Mesendoderm (in vitro differentiated cells): ENCODE measurements at regions not wholly inside any gene's neighbourhood (a gene's known extent, or its start where the extent isn't known, plus 50 kb on each side); places are given as distances from the start of the nearest gene placed in this dataset.

Source experiments
- DNase-seq: peaks from one replicate; pipeline ENCODE4 v3.0.0; 2013
- H2AK5ac ChIP-seq: 2 replicates; pipeline ENCODE4 v1.6.1; 2013; ENCODE audit warnings: low read length, inconsistent platforms
- H2BK120ac ChIP-seq: 2 replicates; pipeline ENCODE4 v1.6.1; 2013; ENCODE audit warnings: low read depth, mild to moderate bottlenecking, low read length, moderate library complexity, mixed read lengths
- H2BK15ac ChIP-seq: replicated peaks from 2 replicates; pipeline ENCODE4 v1.6.1; 2013; ENCODE audit warnings: low read depth, mild to moderate bottlenecking, moderate library complexity
- H2BK5ac ChIP-seq: 2 replicates; pipeline ENCODE4 v1.6.1; 2013; ENCODE audit warnings: low read length, inconsistent platforms
- H3K18ac ChIP-seq: 2 replicates; pipeline ENCODE4 v1.6.1; 2013; ENCODE audit warnings: mild to moderate bottlenecking, low read length, mixed read lengths
- H3K23ac ChIP-seq: one replicate; pipeline ENCODE4 v1.6.1; 2013; ENCODE audit warnings: low read length
- H3K27ac ChIP-seq: 2 replicates; pipeline ENCODE4 v1.5.1; 2013; ENCODE audit warnings: low read depth, mild to moderate bottlenecking, inconsistent platforms, low read length, moderate library complexity
- H3K27me3 ChIP-seq: 2 replicates; pipeline ENCODE4 v1.6.1; 2013; ENCODE audit warnings: low read length, control low read depth, mild to moderate bottlenecking, inconsistent platforms; ENCODE audit not compliant: insufficient read depth, poor library complexity
- H3K36me3 ChIP-seq: 2 replicates; pipeline ENCODE4 v1.6.1; 2013; ENCODE audit warnings: low read length, inconsistent platforms; ENCODE audit not compliant: control insufficient read depth, insufficient read depth
- H3K4ac ChIP-seq: one replicate; pipeline ENCODE4 v1.6.1; 2013; ENCODE audit warnings: low read depth, mild to moderate bottlenecking, low read length, moderate library complexity
- H3K4me1 ChIP-seq: 2 replicates; pipeline ENCODE4 v1.6.1; 2013; ENCODE audit warnings: low read depth, low read length, inconsistent platforms; ENCODE audit not compliant: control insufficient read depth
- H3K4me2 ChIP-seq: 2 replicates; pipeline ENCODE4 v1.6.1; 2013; ENCODE audit warnings: low read length
- H3K4me3 ChIP-seq: 2 replicates; pipeline ENCODE4 v1.5.1; 2013; ENCODE audit warnings: mild to moderate bottlenecking, low read length
- H3K56ac ChIP-seq: one replicate; pipeline ENCODE4 v1.6.1; 2013; ENCODE audit warnings: low read length
- H3K79me1 ChIP-seq: 2 replicates; pipeline ENCODE4 v1.6.1; 2013; ENCODE audit warnings: low read length, inconsistent platforms
- H3K79me2 ChIP-seq: 2 replicates; pipeline ENCODE4 v1.6.1; 2013; ENCODE audit warnings: mild to moderate bottlenecking, low read length; ENCODE audit not compliant: control insufficient read depth, insufficient read depth
- H3K9ac ChIP-seq: 2 replicates; pipeline ENCODE4 v1.6.1; 2013; ENCODE audit warnings: low read length, inconsistent platforms
- H4K5ac ChIP-seq: one replicate; pipeline ENCODE4 v1.6.1; 2013; ENCODE audit warnings: low read length
- H4K8ac ChIP-seq: one replicate; pipeline ENCODE4 v1.6.1; 2013; ENCODE audit warnings: low read depth, mild to moderate bottlenecking, control low read depth, low read length, moderate library complexity
- WGBS: extraction: QIAGEN DNeasy Blood & Tissue Kit; methylation state at CpG from one replicate; pipeline ENCODE4 v1.1.7; 2013; ENCODE audit warnings: low lambda C conversion rate, missing lambda C conversion rate; ENCODE audit not compliant: insufficient coverage; ENCODE audit errors: extremely low coverage; 5-methylcytosine and 5-hydroxymethylcytosine counted together

DNA sequence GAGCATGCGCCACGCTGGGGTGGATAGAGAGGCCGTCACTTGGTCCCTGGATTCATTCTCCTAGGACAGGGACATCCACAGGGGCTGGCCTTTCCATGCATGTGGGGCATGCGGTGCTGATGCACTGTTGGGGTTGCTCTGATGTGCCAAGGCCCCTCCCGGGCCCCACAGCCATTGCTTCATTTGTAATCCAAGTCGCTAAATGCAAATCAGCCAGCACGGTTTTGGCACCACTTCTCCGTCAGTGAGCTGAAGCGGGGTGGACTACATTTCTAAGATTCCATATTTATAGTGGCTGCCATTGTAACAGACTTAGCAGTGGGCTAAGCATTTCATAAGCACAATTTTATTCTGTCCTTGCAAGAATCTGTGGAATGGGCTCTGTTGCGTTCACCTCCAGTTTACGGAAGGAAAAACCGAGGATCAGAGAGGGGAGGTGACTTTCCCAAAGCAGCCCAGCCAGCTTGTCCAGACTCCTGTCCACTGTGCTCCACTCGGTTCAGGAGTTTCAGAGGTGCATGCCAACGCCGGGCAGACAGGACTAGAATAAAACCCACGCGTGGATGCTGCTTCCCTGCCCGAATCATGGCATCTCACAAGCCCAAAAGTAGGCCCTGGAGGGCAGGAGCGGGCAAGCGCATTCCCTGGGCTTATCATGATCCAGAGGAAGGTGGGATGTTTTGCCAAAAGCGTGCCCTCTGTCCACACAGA lies 102.6 kb upstream of the COL5A1 start:
- Histone ChIP-seq H3K36me3 (no peaks in the 10 kb centered on the region), H2BK15ac (no peak overlapping the region), H3K27ac (no peak overlapping the region), H3K9ac (no peak overlapping the region), H3K23ac (no peak overlapping the region), H3K18ac (no peak overlapping the region), H2BK5ac (no peak overlapping the region), H2AK5ac (no peak overlapping the region), H2BK120ac (no peak overlapping the region), H4K8ac (no peak overlapping the region), H4K5ac (no peak overlapping the region), H3K27me3 (no peaks in the 10 kb centered on the region), H3K79me2 (no peaks in the 10 kb centered on the region), H3K4me3 (no peak overlapping the region), H3K56ac (no peak overlapping the region), H3K4me1 (no peaks in the 10 kb centered on the region), H3K4me2 (no peak overlapping the region), H3K4ac (no peak overlapping the region), H3K79me1 (no peaks in the 10 kb centered on the region)
- DNase-seq = no peak
- WGBS = no CpG with 5 or more reads among the region's 21 CpGs

DNA sequence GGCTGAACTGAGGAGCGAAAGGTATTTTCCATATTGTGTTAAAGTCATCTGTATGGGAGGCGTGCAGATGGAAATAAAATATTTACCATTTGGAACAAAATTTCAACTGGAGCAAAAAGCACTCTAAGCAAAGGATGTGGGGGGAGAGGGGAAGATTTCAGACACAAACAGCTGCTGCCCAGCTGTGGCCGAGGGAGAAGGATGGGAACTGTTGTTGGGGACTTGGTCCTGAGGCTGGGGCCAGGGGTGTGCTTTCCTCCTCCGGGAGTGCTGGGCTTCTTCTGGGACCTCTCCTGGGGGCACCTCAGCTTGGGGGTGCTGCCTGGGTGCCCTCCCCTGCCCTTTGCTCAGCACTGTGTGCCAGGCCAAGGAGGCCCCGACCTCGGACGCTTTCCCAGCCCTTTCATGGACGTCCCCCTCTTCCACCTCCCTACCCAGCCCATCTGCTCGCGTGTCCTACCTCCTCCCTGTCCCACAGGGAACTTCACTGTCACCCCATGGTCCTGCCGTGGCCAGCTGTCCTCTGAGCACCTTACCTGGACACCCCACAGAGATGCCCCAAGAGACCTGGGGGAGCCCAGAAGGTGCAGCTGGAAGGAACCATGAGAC lies 101.9 kb upstream of the COL5A1 start:
- H2BK15ac ChIP-seq = no peak overlapping the region
- no peaks in the 10 kb centered on the region for H3K27me3 ChIP-seq
- H3K79me1 ChIP-seq = no peaks in the 10 kb centered on the region
- H3K18ac ChIP-seq = no peak overlapping the region
- WGBS = no CpG with 5 or more reads among the region's 11 CpGs
- H2BK5ac ChIP-seq = no peak overlapping the region
- no peaks in the 10 kb centered on the region for H3K79me2 ChIP-seq
- H3K4ac ChIP-seq = no peak overlapping the region
- no peak overlapping the region for H3K27ac ChIP-seq
- H3K36me3 ChIP-seq = no peaks in the 10 kb centered on the region
- no peak overlapping the region for H2AK5ac ChIP-seq
- H4K5ac ChIP-seq = no peak overlapping the region
- H2BK120ac ChIP-seq = no peak overlapping the region
- no peak overlapping the region for H3K4me2 ChIP-seq
- no peak overlapping the region for H3K23ac ChIP-seq
- no peak overlapping the region for H4K8ac ChIP-seq
- H3K9ac ChIP-seq = no peak overlapping the region
- H3K4me1 ChIP-seq = peaks cover 3% of the 10 kb centered on the region
- no peak overlapping the region for H3K56ac ChIP-seq
- H3K4me3 ChIP-seq = no peak overlapping the region
- no peak for DNase-seq

DNA sequence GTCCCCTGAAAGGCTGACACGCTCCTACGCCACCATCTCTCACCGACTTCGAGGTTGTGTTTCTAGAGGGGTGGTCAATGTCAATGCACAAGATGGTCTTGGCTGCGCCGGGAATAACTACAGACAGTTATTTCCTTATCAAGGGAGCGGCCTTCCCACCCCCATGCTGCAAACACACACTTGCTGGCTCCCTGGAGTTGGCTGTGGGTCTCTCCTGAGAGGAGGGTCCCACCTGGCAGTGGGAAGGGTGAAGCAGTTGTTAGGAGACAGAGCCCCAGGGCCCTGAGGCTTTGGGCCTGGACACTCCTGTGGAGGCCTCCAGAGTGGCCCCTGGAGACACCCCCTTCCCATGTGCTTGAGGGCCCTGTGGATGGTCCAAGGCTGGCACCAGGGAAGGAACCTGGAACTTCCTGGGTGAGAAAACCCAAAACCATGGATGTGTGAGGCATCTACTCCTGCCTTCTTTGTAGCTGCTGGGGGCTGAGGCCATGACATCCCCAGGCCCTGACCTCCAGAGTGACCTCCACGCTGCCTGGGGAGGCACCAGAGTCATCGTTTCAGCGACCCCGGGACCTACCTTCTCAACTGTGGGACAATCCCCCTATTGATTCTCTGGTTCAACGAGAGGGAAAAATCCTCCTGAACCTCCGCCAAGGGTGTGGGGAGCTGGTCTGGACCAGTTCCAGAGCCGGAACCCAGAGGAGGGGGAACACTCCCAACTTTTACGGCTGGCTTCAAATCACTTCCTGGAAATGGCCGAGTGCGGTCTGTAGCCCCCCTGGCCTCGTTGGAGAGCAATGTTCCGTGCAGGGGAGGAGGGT lies 101.1 kb upstream of the COL5A1 start:
- Histone ChIP-seq H3K4me1 (peaks cover 3% of the 10 kb centered on the region), H3K23ac (no peak overlapping the region), H2BK15ac (no peak overlapping the region), H3K18ac (no peak overlapping the region), H3K9ac (no peak overlapping the region), H3K27ac (no peak overlapping the region), H3K36me3 (no peaks in the 10 kb centered on the region), H4K8ac (no peak overlapping the region), H3K4me3 (no peak overlapping the region), H2AK5ac (no peak overlapping the region), H3K27me3 (no peaks in the 10 kb centered on the region), H3K79me2 (no peaks in the 10 kb centered on the region), H3K79me1 (no peaks in the 10 kb centered on the region), H3K4ac (no peak overlapping the region), H2BK120ac (no peak overlapping the region), H4K5ac (no peak overlapping the region), H2BK5ac (no peak overlapping the region), H3K56ac (no peak overlapping the region), H3K4me2 (no peak overlapping the region)
- WGBS = no CpG with 5 or more reads among the region's 19 CpGs
- no peak for DNase-seq

DNA sequence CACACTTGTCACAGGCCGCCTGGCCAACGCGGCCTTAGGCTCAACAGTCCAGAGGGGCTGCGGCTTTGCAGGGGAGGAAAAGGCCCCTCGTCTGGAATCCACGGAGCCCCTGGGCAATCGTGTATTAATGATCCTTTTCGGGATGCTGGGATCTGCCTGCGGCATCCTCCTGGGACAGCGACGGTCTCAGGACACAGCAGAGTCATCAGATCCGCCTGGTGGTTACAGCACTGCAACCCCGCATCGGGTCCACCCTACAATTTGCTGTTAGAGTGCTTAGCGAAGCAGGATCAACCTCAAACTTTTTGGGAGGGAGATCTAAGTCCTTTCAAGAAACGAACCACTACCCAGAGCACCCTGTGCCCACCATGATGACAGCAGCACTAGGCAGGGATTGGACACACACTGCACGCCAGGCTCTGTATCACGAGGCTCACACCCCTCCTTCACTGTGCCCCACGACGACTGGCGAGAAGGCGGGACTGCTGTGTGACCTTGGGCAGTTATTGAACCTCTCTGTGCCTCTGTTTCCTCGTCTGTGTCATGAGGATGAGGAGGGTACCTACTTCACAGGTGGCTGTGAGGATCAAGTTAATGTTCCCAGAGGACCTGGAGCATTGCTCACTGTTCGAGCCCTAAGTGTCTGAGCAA lies 100.4 kb upstream of the COL5A1 start:
- Histone ChIP-seq H3K18ac (no peak overlapping the region), H3K9ac (no peak overlapping the region), H3K4me1 (peaks cover 3% of the 10 kb centered on the region), H3K27me3 (no peaks in the 10 kb centered on the region), H3K4me2 (no peak overlapping the region), H2AK5ac (no peak overlapping the region), H2BK120ac (no peak overlapping the region), H3K79me1 (no peaks in the 10 kb centered on the region), H4K5ac (no peak overlapping the region), H2BK15ac (no peak overlapping the region), H3K79me2 (no peaks in the 10 kb centered on the region), H3K27ac (no peak overlapping the region), H3K4ac (no peak overlapping the region), H3K4me3 (no peak overlapping the region), H3K23ac (no peak overlapping the region), H2BK5ac (no peak overlapping the region), H4K8ac (no peak overlapping the region), H3K36me3 (no peaks in the 10 kb centered on the region), H3K56ac (no peak overlapping the region)
- WGBS = no CpG with 5 or more reads among the region's 24 CpGs
- no peak for DNase-seq

DNA sequence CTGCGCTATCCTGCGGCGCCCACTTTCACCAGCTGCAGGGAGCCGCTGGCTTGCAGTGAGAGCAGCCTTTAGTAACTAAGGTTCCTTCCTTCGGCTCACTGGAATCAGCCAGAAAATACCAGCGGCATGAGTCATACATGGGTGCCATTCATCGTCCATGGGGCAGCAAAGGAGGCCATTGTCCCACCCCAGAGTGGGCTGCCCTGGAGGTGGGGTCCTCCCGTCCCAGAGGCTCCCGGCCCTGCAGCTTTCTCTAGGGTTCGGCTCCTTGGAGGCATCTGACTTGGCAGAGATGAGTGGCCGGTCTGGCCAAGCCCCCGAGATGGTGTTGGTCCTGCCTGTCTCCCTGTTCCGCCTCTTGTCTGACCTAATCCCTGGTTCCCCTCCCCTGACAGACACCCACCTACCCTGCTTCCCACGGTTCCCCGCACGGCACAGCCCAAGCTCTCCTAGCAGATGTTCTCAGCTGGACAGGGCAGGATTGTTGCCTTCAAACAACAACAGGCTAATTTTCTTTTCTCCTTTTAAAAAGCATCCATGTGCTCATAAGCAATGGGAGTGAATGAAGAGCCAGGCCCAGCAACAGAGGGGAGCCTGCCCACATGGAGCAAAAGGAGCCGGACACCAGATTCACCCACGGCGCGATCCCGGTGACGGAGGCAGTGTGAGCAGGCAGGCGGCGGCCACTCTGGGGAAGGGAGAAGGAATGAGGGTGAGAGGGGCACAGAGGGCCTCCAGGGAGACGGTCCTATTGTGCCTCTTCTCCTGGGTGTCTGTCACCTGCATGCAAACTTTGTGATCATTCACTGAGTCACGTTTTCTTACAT lies 97.0 kb upstream of the COL5A1 start:
- no peaks in the 10 kb centered on the region for H3K27me3 ChIP-seq
- no peak overlapping the region for H3K4me3 ChIP-seq
- H3K79me1 ChIP-seq = no peaks in the 10 kb centered on the region
- no peak overlapping the region for H3K9ac ChIP-seq
- no peak overlapping the region for H2BK15ac ChIP-seq
- peak overlapping the region; percentile 7 for H3K18ac ChIP-seq
- no peaks in the 10 kb centered on the region for H3K36me3 ChIP-seq
- peak overlapping the region; percentile 74 for H3K56ac ChIP-seq
- H4K5ac ChIP-seq = no peak overlapping the region
- no peak overlapping the region for H3K27ac ChIP-seq
- no peak overlapping the region for H4K8ac ChIP-seq
- H3K4ac ChIP-seq = no peak overlapping the region
- H2BK120ac ChIP-seq = no peak overlapping the region
- no CpG with 5 or more reads among the region's 26 CpGs for WGBS
- no peak overlapping the region for H2BK5ac ChIP-seq
- no peak overlapping the region for H3K4me2 ChIP-seq
- DNase-seq = peak; percentile 90
- H2AK5ac ChIP-seq = no peak overlapping the region
- H3K23ac ChIP-seq = no peak overlapping the region
- peaks cover 3% of the 10 kb centered on the region for H3K4me1 ChIP-seq
- H3K79me2 ChIP-seq = no peaks in the 10 kb centered on the region
